Endothelial cell of umbilical vein (primary cell): ENCODE measurements at regions not wholly inside any gene's neighbourhood (a gene's known extent, or its start where the extent isn't known, plus 50 kb on each side); places are given as distances from the start of the nearest gene placed in this dataset.

ENCODE experiments used
- BruUV-seq: library from RNA; stranded (reverse); fragments of 400-500 nt; replicated peaks from 2 replicates; lab custom pipeline; 2021; lab: Mats Ljungman, UMichigan
- CTCF ChIA-PET: fragments of 300-600, 350-600 bp; sonication (Branson Sonifier 250); formaldehyde crosslinking; loops from one replicate; lab custom pipeline; 2021; ENCODE audit warnings: antibody characterized with exemption, inconsistent platforms; lab: Charles Lee
- POLR2A ChIA-PET: fragments of 300-600, 350-600 bp; sonication (Branson Sonifier 250); formaldehyde crosslinking; loops from one replicate; lab custom pipeline; 2021; ENCODE audit warnings: antibody characterized with exemption, inconsistent platforms; lab: Charles Lee
- DNase-seq: peaks from one replicate; pipeline ENCODE4 v3.0.0-alpha.2; 2011; ENCODE audit warnings: low read depth, low spot score
- FAIRE-seq: peaks from 2 replicates; lab custom pipeline; 2011; peaks lifted over from hg19 to GRCh38; lab: Jason Lieb, UNC
- H2AFZ ChIP-seq: 2 replicates; pipeline ENCODE4 v1.6.0; 2012; ENCODE audit warnings: low read depth, low read length, control low read depth, inconsistent platforms
- H3K27ac ChIP-seq: 2 replicates; pipeline ENCODE4 v1.5.1; 2011; ENCODE audit warnings: low read depth, mild to moderate bottlenecking, control low read depth, low read length, moderate library complexity; ENCODE audit not compliant: insufficient read depth
- H3K27me3 ChIP-seq, 2 experiments: 2 replicates each; pipeline versions ENCODE4 v1.6.0 to v1.6.1; 2011; ENCODE audit warnings: low read length in 2 of 2, mixed read lengths in 1 of 2; ENCODE audit not compliant: control insufficient read depth in 2 of 2, insufficient read depth in 2 of 2
- H3K36me3 ChIP-seq, 2 experiments: 2 replicates in 1 of 2; 3 replicates in 1 of 2; pipeline ENCODE4 v1.5.1; 2011; ENCODE audit warnings: low read length in 2 of 2, mild to moderate bottlenecking in 1 of 2, moderate library complexity in 1 of 2; ENCODE audit not compliant: control insufficient read depth in 2 of 2, insufficient read depth in 2 of 2; ENCODE audit errors: extremely low read depth in 1 of 2
- H3K4me1 ChIP-seq: 3 replicates; pipeline ENCODE4 v1.5.1; 2011; ENCODE audit warnings: mild to moderate bottlenecking, low read length; ENCODE audit not compliant: control insufficient read depth, insufficient read depth; ENCODE audit errors: extremely low read depth
- H3K4me2 ChIP-seq: 2 replicates; pipeline ENCODE4 v1.6.1; 2011; ENCODE audit warnings: low read length, control low read depth, mixed read lengths; ENCODE audit not compliant: insufficient read depth
- H3K4me3 ChIP-seq, 3 experiments: fragments of 200-600 bp in 1 of 3; sonication (generic), shearing (Covaris generic) in 1 of 3; replicated peaks in 1 of 3; 2 replicates each; pipeline ENCODE4 v1.5.1; 2011 to 2016; ENCODE audit warnings: control low read depth in 3 of 3, low read length in 3 of 3, mild to moderate bottlenecking in 2 of 3, inconsistent platforms in 1 of 3, low read depth in 1 of 3, moderate library complexity in 1 of 3; ENCODE audit not compliant: insufficient read depth in 1 of 3
- H3K79me2 ChIP-seq: 2 replicates; pipeline ENCODE4 v1.6.0; 2012; ENCODE audit warnings: low read length, inconsistent platforms; ENCODE audit not compliant: control insufficient read depth, insufficient read depth
- H3K9ac ChIP-seq: replicated peaks from 2 replicates; pipeline ENCODE3; 2011; ENCODE audit warnings: low read length, control low read depth; ENCODE audit not compliant: insufficient read depth; ENCODE audit errors: extremely low read depth
- H3K9me1 ChIP-seq: replicated peaks from 3 replicates; pipeline ENCODE4 v1.6.0; 2011; ENCODE audit warnings: mild to moderate bottlenecking, low read length; ENCODE audit not compliant: control insufficient read depth, insufficient read depth; ENCODE audit errors: extremely low read depth
- H3K9me3 ChIP-seq: replicated peaks from 2 replicates; pipeline ENCODE4 v1.5.1; 2012; ENCODE audit warnings: low read length, inconsistent platforms; ENCODE audit not compliant: control insufficient read depth, insufficient read depth
- H4K20me1 ChIP-seq: replicated peaks from 2 replicates; pipeline ENCODE3; 2011; ENCODE audit warnings: mild to moderate bottlenecking, low read length; ENCODE audit not compliant: control insufficient read depth, insufficient read depth; ENCODE audit errors: extremely low read depth
- EZH2 ChIP-seq: IDR thresholded peaks from 2 replicates; pipeline ENCODE4 v1.6.1; 2012; ENCODE audit warnings: borderline replicate concordance, low read depth, mild to moderate bottlenecking, moderate library complexity, low read length, inconsistent platforms; ENCODE audit not compliant: severe bottlenecking
- FOS ChIP-seq: IDR thresholded peaks from 2 replicates; pipeline ENCODE4 v1.6.1; 2011; ENCODE audit warnings: mild to moderate bottlenecking, low read length, moderate library complexity, borderline replicate concordance; ENCODE audit not compliant: insufficient read depth
- GATA2 ChIP-seq: IDR thresholded peaks from 2 replicates; pipeline ENCODE4 v1.7.0; 2011; ENCODE audit warnings: low read depth, mild to moderate bottlenecking, moderate library complexity, mixed read lengths, low read length; ENCODE audit not compliant: insufficient read length, insufficient read depth
- dilution Hi-C: fragments of 300-500 bp; cut with MboI; formaldehyde crosslinking; loops from one replicate; pipeline ENCODE4 v1.15.0; 2019; ENCODE audit warnings: low sequenced_read_pairs; ENCODE audit not compliant: extremely low pct_ligation_motif_present
- intact Hi-C: fragments of 100-400 bp; cut with micrococcal nuclease; formaldehyde crosslinking; loops from one replicate; pipeline ENCODE4 v1.10.0; 2022
- TF ChIP-seq, protein P1 (sequence below), 2 donors: IDR thresholded peaks; 1 replicate in 1 of 2; 2 replicates in 1 of 2; pipeline ENCODE4 v1.5.1; 2011; ENCODE audit warnings: low read length in 2 of 2, mild to moderate bottlenecking in 2 of 2, moderate library complexity in 2 of 2, control low read depth in 1 of 2, inconsistent platforms in 1 of 2, low read depth in 1 of 2; ENCODE audit not compliant: insufficient read depth in 1 of 2; ENCODE audit errors: extremely low read depth in 1 of 2
- TF ChIP-seq, protein P2 (sequence below): IDR thresholded peaks from 2 replicates; pipeline ENCODE4 v1.6.1; 2011; ENCODE audit not compliant: insufficient read depth, insufficient read length

DNA sequence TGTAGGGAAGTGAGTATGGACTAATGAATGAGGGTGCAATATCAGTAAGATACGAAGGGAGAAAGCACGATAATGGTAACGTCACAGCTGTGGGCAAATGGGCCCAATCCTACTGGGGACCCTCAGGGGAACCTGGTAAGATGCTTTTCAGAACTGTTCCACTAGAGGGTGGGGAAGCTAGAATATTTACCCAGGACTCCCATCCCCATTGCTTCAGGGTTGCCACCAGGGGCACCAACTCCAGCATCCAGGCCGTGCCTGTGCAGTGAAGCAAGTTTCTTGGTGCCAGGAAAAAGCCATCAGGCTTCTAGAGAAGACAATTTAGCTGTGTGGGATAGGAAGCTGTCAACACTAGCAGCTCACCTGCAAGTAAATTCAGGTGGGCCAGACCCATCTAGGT is 409.3 kb downstream of the AGTPBP1 start:
- DNase-seq = peak; percentile 5
- Histone ChIP-seq H3K27ac (no peak overlapping the region), H3K9ac (no peak overlapping the region), H3K9me3 (no peaks in the 10 kb centered on the region), H3K4me1 (no peaks in the 10 kb centered on the region), H3K79me2 (no peaks in the 10 kb centered on the region), H3K4me2 (no peak overlapping the region), H3K27me3 (no peaks in the 10 kb centered on the region), H4K20me1 (no peaks in the 10 kb centered on the region), H3K9me1 (no peaks in the 10 kb centered on the region), H3K4me3 (no peak overlapping the region), H2AFZ (no peak overlapping the region), H3K36me3 (no peaks in the 10 kb centered on the region)
- no peak for FAIRE-seq
- dilution Hi-C loops = no loop called here
- no peak for TF ChIP-seq FOS
- TF ChIP-seq, protein P1, sequence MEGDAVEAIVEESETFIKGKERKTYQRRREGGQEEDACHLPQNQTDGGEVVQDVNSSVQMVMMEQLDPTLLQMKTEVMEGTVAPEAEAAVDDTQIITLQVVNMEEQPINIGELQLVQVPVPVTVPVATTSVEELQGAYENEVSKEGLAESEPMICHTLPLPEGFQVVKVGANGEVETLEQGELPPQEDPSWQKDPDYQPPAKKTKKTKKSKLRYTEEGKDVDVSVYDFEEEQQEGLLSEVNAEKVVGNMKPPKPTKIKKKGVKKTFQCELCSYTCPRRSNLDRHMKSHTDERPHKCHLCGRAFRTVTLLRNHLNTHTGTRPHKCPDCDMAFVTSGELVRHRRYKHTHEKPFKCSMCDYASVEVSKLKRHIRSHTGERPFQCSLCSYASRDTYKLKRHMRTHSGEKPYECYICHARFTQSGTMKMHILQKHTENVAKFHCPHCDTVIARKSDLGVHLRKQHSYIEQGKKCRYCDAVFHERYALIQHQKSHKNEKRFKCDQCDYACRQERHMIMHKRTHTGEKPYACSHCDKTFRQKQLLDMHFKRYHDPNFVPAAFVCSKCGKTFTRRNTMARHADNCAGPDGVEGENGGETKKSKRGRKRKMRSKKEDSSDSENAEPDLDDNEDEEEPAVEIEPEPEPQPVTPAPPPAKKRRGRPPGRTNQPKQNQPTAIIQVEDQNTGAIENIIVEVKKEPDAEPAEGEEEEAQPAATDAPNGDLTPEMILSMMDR (IDR thresholded peaks at IDR 0.05; ENCODE audit: extremely low read depth in 1 of 2, insufficient read depth in 1 of 2, low read depth in 1 of 2, low read length in 2 of 2) = peak; percentile 4 to 34
- ChIA-PET POLR2A (no interaction called here), CTCF (interaction anchor here (1.0 to 2.2 kb wide), 4 partner anchors 15 to 635 kb away, joined by 3 to 13 read pairs (median 4); no protein-coding TSS in a partner anchor)
- intact Hi-C loops = loop anchor here (1.0 kb wide), 1 partner anchor 278 kb away; no protein-coding TSS in a partner anchor
- BruUV-seq = no TSS peak

DNA sequence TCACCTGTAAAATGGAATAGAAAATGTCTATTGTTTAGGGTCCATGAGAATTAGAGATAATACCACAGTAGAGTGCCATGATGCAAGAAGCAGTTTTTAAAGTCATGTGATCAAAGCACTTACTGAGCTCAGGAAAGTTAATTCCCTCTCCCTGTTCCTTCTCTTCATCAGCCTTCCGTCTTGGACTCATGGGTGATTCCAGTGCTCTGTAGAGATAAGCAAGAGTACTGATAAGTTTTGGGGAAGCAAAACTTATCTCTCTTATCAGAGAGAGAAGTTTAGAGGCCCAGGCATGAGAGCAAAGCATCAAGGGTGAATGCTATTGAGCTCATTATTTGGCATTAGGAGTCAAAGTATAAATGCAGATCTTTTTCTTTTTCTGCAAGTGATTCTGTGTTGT is 410.1 kb downstream of the AGTPBP1 start:
- no peak for FAIRE-seq
- CTCF ChIA-PET = interaction anchor here (1.0 to 2.2 kb wide), 5 partner anchors 8 to 634 kb away, joined by 3 to 13 read pairs (median 3); no protein-coding TSS in a partner anchor

More for the DNA sequence above, 410.1 kb downstream of the AGTPBP1 start:
- no peak overlapping the region for H3K4me2 ChIP-seq
- no peaks in the 10 kb centered on the region for H3K4me1 ChIP-seq
- no peaks in the 10 kb centered on the region for H3K27me3 ChIP-seq
- H3K9me1 ChIP-seq = no peaks in the 10 kb centered on the region
- TF ChIP-seq EZH2 (no peak), GATA2 (no peak)
- TF ChIP-seq, protein P2, sequence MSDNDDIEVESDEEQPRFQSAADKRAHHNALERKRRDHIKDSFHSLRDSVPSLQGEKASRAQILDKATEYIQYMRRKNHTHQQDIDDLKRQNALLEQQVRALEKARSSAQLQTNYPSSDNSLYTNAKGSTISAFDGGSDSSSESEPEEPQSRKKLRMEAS = no peak
- TF ChIP-seq, protein P1 (IDR thresholded peaks at IDR 0.05; ENCODE audit: extremely low read depth in 1 of 2, insufficient read depth in 1 of 2, low read depth in 1 of 2, low read length in 2 of 2) = no peak
- H3K27ac ChIP-seq = no peak overlapping the region
- POLR2A ChIA-PET = no interaction called here
- intact Hi-C loops = loop anchor here (1.0 kb wide), 1 partner anchor 279 kb away; no protein-coding TSS in a partner anchor
- H3K36me3 ChIP-seq = no peaks in the 10 kb centered on the region
- H2AFZ ChIP-seq = no peak overlapping the region
- H3K79me2 ChIP-seq = no peaks in the 10 kb centered on the region
- dilution Hi-C loops = no loop called here
- H3K9me3 ChIP-seq = no peaks in the 10 kb centered on the region
- no peak for DNase-seq
- H3K9ac ChIP-seq = no peak overlapping the region
- no peak overlapping the region for H3K4me3 ChIP-seq
- no TSS peak for BruUV-seq
- H4K20me1 ChIP-seq = no peaks in the 10 kb centered on the region
